ELR (cell line): ENCODE measurements at regions not wholly inside any gene's neighbourhood (a gene's known extent, or its start where the extent isn't known, plus 50 kb on each side); places are given as distances from the start of the nearest gene placed in this dataset.

ENCODE experiments used
- DNase-seq: peaks from one replicate; pipeline ENCODE4 v3.0.0-alpha.2; 2015; ENCODE audit warnings: low read depth

GRCh38 chr11:28536504-28537267 lies 428.5 kb downstream of the METTL15 start:
- no peak for DNase-seq

DNA sequence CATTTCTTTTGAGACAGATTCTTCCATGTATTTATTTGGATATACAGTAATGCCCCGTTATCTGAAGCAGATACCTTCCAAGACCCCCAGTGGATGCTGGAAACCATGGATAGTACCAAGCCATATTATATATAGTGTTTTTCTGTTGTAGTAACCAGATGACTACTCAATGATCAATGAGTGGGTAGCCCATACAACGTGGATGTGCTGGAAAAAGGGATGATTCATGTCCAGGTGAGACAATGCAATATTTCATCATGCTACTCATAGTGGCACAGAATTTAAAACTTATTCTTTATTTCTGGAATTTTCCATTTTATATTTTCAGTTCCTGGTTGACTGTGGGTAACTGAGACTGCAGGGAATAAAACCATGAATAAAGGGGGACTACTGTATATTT lies 427.5 kb downstream of the METTL15 start:
- DNase-seq = peak; percentile 25

- DNase-seq = peak; percentile 82
Observed at GRCh38 chr11:28529540-28530410, 421.6 kb downstream of the METTL15 start.

- DNase-seq = peak; percentile 51
Observed at GRCh38 chr11:28529046-28529445, 420.9 kb downstream of the METTL15 start.

DNA sequence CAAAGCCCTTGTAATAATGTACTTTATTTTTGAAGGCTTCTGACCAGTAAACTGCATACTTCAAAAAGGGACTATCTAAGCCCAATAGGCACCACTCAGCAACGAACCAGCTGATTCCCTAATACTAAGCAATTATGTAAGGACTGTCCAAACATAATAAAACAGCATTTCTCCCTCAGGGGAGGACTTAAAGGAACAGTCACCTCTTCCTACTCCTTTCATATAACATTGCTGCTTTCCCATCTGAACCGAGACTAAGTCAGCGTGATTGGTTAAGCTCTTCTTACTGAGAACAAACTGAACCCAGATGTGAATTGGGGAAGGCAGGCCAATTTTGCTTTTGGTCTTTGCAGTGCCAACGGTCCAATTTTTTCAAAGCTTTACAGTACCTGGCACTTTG lies 420.0 kb downstream of the METTL15 start:
- DNase-seq = no peak

GRCh38 chr11:28526406-28526751 lies 418.2 kb downstream of the METTL15 start:
- peak; percentile 57 for DNase-seq

DNA sequence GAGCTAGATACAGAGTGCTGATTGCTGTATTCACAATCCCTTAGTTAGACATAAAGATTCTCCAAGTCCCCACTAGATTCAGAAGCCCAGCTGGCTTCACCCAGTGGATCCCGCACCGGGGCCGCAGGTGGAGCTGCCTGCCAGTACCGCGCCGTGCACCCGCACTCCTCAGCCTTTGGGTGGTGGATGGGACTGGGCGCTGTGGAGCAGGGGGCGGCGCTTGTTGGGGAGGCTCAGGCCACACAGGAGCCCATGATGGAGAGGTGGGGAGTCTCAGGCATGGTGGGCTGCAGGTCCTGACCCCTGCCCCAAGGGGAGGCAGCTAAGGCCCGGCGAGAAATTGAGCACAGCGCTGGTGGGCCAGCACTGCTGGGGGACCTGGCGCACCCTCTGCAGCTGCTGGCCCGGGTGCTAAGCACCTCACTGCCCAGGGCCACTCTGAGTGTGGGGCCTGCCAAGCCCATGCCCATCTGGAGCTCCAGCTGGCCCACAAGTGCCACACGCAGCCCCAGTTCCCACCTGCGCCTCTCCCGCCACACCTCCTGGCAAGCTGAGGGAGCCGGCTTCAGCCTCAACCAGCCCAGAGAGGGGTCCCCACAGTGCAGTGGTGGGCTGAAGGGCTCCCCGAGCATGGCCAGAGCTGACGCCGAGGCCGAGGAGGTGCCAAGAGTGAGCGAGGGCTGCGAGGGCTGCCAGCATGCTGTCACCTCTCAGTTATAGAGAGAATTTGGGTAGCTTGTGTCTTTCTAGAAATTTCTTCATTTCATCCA lies 417.6 kb downstream of the METTL15 start:
- no peak for DNase-seq

GRCh38 chr11:28524098-28524497 lies 415.9 kb downstream of the METTL15 start:
- peak; percentile 58 for DNase-seq

- DNase-seq = no peak
Observed at GRCh38 chr11:28521075-28521474, 412.9 kb downstream of the METTL15 start.

DNA sequence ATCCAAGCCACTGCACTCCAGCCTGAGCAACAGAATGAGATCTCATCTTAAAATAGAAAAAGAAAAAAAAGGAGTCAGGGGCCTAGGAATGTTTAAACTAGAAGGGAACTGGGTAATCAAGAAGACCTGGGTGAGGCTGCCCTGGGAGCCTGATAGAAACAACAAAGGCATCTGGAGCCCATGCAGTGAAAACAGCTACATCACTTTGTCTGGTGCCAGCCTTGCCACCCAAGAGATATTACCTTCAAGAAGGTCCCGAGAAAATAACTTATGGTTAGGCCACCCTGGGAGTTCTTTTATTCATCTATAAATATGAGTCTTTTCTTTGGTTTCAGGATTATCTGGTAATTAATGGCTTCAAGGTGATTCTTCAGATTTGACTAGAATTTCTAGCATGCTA lies 412.1 kb downstream of the METTL15 start:
- no peak for DNase-seq

GRCh38 chr11:28518825-28519224 lies 410.6 kb downstream of the METTL15 start:
- no peak for DNase-seq

DNA sequence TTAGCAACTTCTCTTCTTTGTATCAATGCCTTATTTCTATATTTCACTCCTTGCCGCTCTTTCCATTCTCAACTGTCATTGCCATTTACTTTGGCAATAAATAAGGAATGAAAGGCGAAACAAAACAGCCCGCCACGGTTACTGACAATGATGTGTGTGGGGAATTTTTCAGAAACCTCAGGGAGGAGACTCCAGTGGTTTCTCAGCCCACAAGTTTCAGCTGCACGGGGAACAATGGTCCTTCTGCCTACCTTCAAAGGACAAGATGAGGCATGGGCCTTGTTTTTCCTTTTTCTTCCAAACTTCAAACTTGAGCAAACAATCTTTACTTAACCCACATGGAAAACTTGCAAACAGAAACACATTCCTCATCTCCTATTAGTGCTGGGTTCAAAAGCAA lies 409.4 kb downstream of the METTL15 start:
- no peak for DNase-seq

DNA sequence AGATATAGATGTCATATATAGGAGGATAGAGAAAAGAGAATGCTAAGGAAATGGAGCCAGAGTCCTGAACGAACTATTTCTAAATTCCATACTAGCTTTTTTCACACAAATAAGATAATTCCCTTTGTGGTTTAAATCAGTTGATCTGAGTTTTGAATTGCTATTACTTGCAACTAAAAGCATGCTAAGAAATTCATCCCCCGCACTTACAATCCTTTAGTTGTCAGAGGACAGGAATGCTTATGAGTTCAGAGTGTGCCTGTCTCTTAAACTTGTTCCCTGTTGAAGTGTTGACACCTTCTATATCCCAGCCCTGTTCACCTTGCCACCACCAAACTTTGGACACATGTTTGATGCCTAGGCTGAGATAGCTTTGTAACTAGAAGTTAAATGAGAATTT lies 406.2 kb downstream of the METTL15 start:
- DNase-seq = no peak

DNA sequence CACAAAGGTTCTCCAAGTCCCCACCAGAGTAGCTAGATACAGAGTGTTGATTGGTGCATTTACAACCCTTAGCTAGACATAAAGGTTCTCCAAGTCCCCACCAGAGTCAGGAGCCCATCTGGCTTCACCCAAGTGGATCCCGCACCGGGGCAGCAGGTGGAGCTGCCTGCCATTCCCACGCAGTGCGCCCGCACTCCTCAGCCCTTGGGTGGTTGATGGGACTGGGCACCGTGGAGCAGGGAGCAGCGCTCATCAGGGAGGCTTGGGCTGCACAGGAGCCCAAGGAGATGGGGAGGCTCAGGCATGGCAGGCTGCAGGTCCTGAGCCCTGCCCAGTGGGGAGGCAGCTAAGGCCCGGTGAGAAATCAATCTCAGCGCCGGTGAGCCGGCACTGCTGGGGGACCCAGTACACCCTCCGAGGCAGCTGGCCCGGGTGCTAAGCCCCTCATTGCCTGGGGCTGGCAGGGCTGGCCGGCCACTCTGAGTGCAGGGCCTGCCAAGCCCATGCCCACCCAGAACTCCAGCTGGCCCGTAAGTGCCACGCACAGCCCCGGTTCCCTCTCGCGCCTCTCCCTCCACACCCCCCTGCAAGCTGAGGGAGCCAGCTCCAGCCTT lies 404.1 kb downstream of the METTL15 start:
- no peak for DNase-seq

GRCh38 chr11:28505232-28505631 lies 397.0 kb downstream of the METTL15 start:
- no peak for DNase-seq

DNA sequence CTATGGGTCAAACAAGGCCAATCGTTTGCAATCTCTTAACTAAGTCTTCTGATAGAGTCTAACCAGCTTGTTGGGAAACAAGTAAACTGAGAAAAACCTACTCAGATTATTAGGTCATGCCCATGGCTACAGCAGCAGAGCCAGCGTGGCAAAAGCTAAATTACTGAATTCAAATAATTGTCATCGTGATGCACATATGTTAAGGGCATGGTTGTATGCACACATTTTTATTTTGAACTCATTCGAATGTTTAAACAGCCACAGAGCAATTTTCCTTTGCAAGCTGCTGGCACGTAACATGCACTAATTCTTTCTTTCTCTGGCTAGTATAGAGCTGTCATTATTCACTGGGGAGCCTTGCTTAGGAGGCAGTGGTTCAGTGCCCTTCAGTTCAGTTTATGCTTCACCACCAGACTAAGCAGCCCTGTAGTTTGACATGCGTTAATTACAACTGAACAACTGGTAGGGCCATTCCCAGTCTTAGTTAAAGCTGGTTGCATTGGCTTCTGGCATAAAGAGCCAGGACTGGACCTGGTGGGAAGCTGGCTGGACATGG lies 396.4 kb downstream of the METTL15 start:
- no peak for DNase-seq

DNA sequence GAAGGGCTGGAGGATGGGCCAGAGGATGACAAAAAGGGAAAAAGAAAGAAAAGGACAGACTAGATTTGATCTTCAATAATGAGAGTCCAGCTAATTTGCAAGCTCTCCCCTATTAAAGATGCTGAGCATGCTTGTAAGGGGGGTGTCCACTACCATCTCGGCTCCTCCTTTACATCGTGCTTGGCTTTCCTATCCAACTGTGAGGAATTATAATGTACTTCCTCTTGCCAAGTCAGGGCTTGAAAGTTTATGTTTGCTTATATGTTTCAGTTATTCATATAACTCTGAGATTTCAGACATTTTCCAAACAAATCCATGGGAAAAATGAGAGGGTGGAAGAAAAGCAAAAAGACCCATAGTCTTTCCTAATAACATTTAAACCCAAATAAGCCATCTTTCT lies 387.1 kb downstream of the METTL15 start:
- no peak for DNase-seq

DNA sequence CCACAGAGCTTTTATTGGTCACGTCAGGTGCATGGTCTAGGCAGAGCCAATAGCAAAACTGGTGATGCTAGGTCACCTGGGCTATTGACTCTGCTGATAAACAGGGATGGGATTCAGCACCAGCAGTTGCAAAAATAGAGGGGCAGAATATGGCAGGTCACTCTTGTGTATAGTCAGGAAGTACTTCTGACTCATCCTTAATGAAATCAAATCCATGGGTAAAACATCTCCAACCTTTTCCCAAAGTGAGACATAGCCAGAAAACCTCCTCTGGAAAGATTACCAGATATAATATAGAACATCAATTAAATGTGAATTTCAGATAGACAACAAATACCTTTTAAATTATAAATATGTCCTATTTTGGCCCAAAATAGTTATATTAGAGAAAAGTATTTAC lies 383.2 kb downstream of the METTL15 start:
- DNase-seq = peak; percentile 31

GRCh38 chr11:28490773-28491382 lies 382.7 kb downstream of the METTL15 start:
- DNase-seq = no peak

- DNase-seq = no peak
Observed at GRCh38 chr11:28488336-28488735, 380.1 kb downstream of the METTL15 start.

DNA sequence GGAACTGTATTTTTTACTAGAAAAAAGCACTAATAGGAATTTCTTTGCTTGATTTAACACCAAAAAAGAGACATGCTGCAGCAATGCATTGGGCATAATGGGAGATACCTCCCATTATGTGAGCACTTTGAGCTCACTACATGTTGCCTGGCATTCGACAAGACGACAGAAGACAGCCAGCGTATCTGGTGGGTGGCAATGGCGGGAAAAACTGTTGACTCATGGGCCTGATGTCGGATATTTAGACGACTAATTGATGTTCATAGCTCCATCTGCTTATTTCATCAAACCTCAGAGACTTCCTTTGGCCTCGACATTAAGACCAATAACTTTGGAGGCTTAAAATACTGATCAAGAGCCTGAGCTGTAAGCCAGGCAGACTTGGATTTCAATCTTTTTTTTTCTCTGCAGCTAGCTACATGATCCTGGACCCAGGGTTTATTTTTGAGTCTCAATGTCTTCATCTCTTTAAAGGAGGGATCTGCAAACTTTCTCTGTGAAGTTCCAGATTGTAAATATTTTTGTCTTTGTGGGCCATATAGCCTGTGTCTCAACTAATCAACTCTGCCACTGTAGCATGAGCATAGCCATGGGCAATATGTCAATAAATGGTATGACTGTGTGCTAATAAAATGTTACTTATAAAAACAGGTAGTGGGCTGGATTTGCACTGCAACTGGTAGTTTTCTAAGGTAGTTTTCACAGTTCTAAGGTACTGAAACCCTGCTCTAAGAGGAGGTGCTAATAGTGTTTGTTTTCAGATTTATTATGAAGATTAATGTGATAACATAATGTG lies 375.1 kb downstream of the METTL15 start:
- no peak for DNase-seq
